Astrocyte (in vitro differentiated cells and primary cell): ENCODE measurements at regions not wholly inside any gene's neighbourhood (a gene's known extent, or its start where the extent isn't known, plus 50 kb on each side); places are given as distances from the start of the nearest gene placed in this dataset.

Experiments used
- CTCF ChIP-seq: IDR thresholded peaks from 2 replicates; pipeline ENCODE4 v1.5.1; 2011; ENCODE audit warnings: low read depth, mild to moderate bottlenecking, inconsistent platforms, low read length, moderate library complexity; ENCODE audit not compliant: insufficient read depth
- EZH2 ChIP-seq: IDR thresholded peaks from 2 replicates; pipeline ENCODE4 v1.6.1; 2012; ENCODE audit warnings: mild to moderate bottlenecking, low read length, inconsistent platforms; ENCODE audit not compliant: insufficient read depth

- TF ChIP-seq CTCF (peak; percentile 25), EZH2 (no peak)
Measured at GRCh38 chrX:63506320-63506719, 155.2 kb upstream of the SPIN4 start.
